KMS-11 (cell line): ENCODE measurements at regions not wholly inside any gene's neighbourhood (a gene's known extent, or its start where the extent isn't known, plus 50 kb on each side); places are given as distances from the start of the nearest gene placed in this dataset.

Experiments used
- H2AFZ ChIP-seq: fragments of 200-600 bp; sonication (generic); 2 replicates; pipeline ENCODE4 v1.6.1; 2016; ENCODE audit warnings: antibody characterized with exemption, mixed run types, low read depth
- H3K27ac ChIP-seq: fragments of 200-600 bp; sonication (generic); 2 replicates; pipeline ENCODE4 v1.6.1; 2016; ENCODE audit warnings: mild to moderate bottlenecking, mixed run types
- H3K27me3 ChIP-seq: fragments of 200-600 bp; sonication (generic); 2 replicates; pipeline ENCODE4 v1.6.1; 2017; ENCODE audit warnings: mild to moderate bottlenecking, low read depth, mixed run types, moderate library complexity; ENCODE audit not compliant: insufficient read depth
- H3K36me3 ChIP-seq: fragments of 200-600 bp; sonication (generic); 2 replicates; pipeline ENCODE4 v1.6.1; 2017; ENCODE audit warnings: mild to moderate bottlenecking, mixed run types; ENCODE audit not compliant: insufficient read depth
- H3K4me1 ChIP-seq: fragments of 200-600 bp; sonication (generic); 2 replicates; pipeline ENCODE4 v1.6.1; 2016; ENCODE audit warnings: mild to moderate bottlenecking, low read depth, mixed run types; ENCODE audit not compliant: poor library complexity, severe bottlenecking
- H3K4me2 ChIP-seq: fragments of 200-600 bp; sonication (generic); 2 replicates; pipeline ENCODE4 v1.7.0; 2016; ENCODE audit warnings: mild to moderate bottlenecking, mixed run types
- H3K4me3 ChIP-seq: fragments of 200-600 bp; sonication (generic); IDR thresholded peaks from 2 replicates; pipeline ENCODE4 v1.6.1; 2017; ENCODE audit warnings: low read depth, low read length, mixed read lengths; ENCODE audit not compliant: insufficient read depth
- H3K79me2 ChIP-seq: fragments of 200-600 bp; sonication (generic); 2 replicates; pipeline ENCODE4 v1.6.1; 2016; ENCODE audit warnings: low read depth, mixed run types; ENCODE audit not compliant: insufficient read depth
- H3K9ac ChIP-seq: fragments of 200-600 bp; sonication (generic); 2 replicates; pipeline ENCODE4 v1.6.1; 2016; ENCODE audit warnings: mild to moderate bottlenecking, mixed run types
- H4K20me1 ChIP-seq: fragments of 200-600 bp; sonication (generic); 2 replicates; pipeline ENCODE4 v1.6.1; 2016; ENCODE audit warnings: mild to moderate bottlenecking, mixed run types; ENCODE audit not compliant: insufficient read depth
- CTCF ChIP-seq: fragments of 200-600 bp; sonication (generic); conservative IDR thresholded peaks from 2 replicates; pipeline ENCODE4 v1.6.1; 2017; ENCODE audit warnings: low read depth, mild to moderate bottlenecking, antibody characterized with exemption, low read length, moderate library complexity, mixed read lengths

DNA sequence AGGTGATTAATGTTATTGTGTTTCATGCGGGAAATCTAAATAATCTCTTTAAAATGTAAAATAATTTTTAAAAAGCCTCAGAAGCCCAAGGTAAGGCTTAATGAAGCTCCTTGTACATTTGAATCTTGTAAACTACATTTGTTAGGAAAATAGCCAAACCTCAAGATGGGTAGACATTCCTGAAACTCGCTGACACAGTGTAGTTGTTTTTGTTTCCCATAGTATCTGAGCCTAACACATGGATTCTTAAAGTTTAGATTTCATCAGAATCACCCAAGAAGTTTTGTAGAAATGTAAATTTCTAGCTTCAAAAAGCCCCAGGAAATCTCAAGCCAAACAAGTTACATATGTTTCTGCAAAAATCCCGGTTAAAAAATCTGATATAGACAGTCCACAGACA is 1221.1 kb upstream of the ACVR2A start:
- Histone ChIP-seq H3K36me3 (no peaks in the 10 kb centered on the region), H3K27me3 (no peaks in the 10 kb centered on the region), H3K79me2 (no peaks in the 10 kb centered on the region), H4K20me1 (no peaks in the 10 kb centered on the region), H3K27ac (no peak overlapping the region), H3K9ac (no peak overlapping the region), H3K4me3 (no peak overlapping the region), H3K4me2 (no peak overlapping the region), H3K4me1 (no peaks in the 10 kb centered on the region), H2AFZ (no peak overlapping the region)
- TF ChIP-seq CTCF, result no peak

DNA sequence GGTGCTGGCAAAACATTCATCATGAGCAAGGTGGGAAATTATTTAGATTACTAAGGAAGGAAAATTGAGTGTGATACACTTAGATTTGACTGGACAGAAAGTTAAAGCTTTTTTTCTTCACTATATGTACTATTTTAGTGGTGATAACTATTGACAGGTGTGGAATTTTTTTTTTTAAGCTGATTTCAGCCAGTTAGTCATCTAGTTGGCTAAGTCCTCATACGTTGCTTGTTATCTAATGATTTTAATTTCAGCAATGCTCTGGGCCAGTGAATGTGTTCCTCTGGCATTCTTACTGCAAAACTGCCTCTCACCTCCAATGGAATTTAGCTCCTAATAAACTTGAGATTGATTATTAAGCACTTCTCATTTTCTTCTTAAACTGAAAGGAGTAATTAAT is 1223.2 kb upstream of the ACVR2A start:
- no peaks in the 10 kb centered on the region for H3K4me1 ChIP-seq
- no peak overlapping the region for H3K4me3 ChIP-seq
- no peaks in the 10 kb centered on the region for H4K20me1 ChIP-seq
- no peak for TF ChIP-seq CTCF
- H3K79me2 ChIP-seq, result no peaks in the 10 kb centered on the region
- H3K27me3 ChIP-seq, result no peaks in the 10 kb centered on the region
- no peak overlapping the region for H3K4me2 ChIP-seq
- no peak overlapping the region for H3K9ac ChIP-seq
- no peaks in the 10 kb centered on the region for H3K36me3 ChIP-seq
- no peak overlapping the region for H3K27ac ChIP-seq
- no peak overlapping the region for H2AFZ ChIP-seq

- H3K27me3 ChIP-seq, result no peaks in the 10 kb centered on the region
- no peak for TF ChIP-seq CTCF
- H3K79me2 ChIP-seq, result no peaks in the 10 kb centered on the region
- H3K36me3 ChIP-seq, result no peaks in the 10 kb centered on the region
- H2AFZ ChIP-seq, result no peak overlapping the region
- no peaks in the 10 kb centered on the region for H3K4me1 ChIP-seq
- H4K20me1 ChIP-seq, result no peaks in the 10 kb centered on the region
- H3K27ac ChIP-seq, result no peak overlapping the region
- no peak overlapping the region for H3K9ac ChIP-seq
- H3K4me3 ChIP-seq, result no peak overlapping the region
- H3K4me2 ChIP-seq, result no peak overlapping the region
Observed at GRCh38 chr2:146615778-146616177, 1229.1 kb upstream of the ACVR2A start.

DNA sequence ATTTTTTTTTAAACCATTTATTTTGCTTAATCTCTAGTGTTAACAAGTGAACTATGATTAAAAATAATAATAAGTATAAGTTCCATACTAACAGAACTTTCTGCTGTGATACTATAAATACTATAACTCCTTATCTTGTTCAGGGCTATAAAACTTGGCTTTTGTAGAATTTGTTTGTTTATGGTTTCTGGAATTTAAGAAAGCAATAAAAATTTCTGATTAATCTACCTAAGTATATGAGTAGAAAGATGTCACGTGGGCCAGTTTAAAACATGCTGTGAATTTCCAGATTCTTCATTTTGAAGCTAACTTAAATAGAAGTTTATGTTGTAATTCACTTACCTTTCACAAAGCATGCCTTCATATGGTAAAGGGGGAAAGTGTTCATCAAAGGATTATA is 1236.3 kb upstream of the ACVR2A start:
- no peaks in the 10 kb centered on the region for H3K4me1 ChIP-seq
- no peak overlapping the region for H3K27ac ChIP-seq
- no peaks in the 10 kb centered on the region for H4K20me1 ChIP-seq
- no peak overlapping the region for H3K9ac ChIP-seq
- H3K36me3 ChIP-seq, result no peaks in the 10 kb centered on the region
- no peak overlapping the region for H3K4me2 ChIP-seq
- H2AFZ ChIP-seq, result no peak overlapping the region
- no peak overlapping the region for H3K4me3 ChIP-seq
- TF ChIP-seq CTCF, result no peak
- H3K27me3 ChIP-seq, result no peaks in the 10 kb centered on the region
- no peaks in the 10 kb centered on the region for H3K79me2 ChIP-seq

DNA sequence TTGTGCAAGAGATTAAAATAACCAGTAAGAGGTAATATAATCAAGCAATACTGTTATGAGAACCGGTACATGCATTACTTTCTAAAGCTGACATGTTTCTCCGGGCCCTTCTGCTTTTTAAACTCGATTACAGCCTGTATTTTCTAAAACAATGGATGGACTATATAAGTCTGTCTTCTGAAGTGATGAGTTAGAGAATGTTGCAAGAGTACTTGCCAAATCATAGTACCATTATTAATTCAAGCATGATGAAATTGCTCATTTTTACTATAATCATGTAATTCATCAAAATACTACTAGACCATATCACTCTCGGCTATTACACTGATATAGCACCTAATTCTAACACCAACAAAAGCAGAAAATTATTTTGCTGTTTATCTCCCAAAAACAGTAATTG is 1240.3 kb upstream of the ACVR2A start:
- no peaks in the 10 kb centered on the region for H3K79me2 ChIP-seq
- no peaks in the 10 kb centered on the region for H4K20me1 ChIP-seq
- H3K27me3 ChIP-seq, result no peaks in the 10 kb centered on the region
- no peak overlapping the region for H3K27ac ChIP-seq
- TF ChIP-seq CTCF, result no peak
- no peak overlapping the region for H3K4me2 ChIP-seq
- no peak overlapping the region for H3K9ac ChIP-seq
- H2AFZ ChIP-seq, result no peak overlapping the region
- no peaks in the 10 kb centered on the region for H3K36me3 ChIP-seq
- no peak overlapping the region for H3K4me3 ChIP-seq
- no peaks in the 10 kb centered on the region for H3K4me1 ChIP-seq
